Sigmoid colon (tissue), 4 donors: ENCODE measurements at regions not wholly inside any gene's neighbourhood (a gene's known extent, or its start where the extent isn't known, plus 50 kb on each side); places are given as distances from the start of the nearest gene placed in this dataset.
"Not testable (repeated sequence)": the region's sequence is repeated elsewhere in the genome, so short reads cannot be mapped to it uniquely, and the experiment has no call there.

Experiments used
- CTCF ChIP-seq, 4 experiments: fragments of 450-650 bp in 3 of 4; fragments of 200-600 bp in 1 of 4; IDR thresholded peaks; one replicate each; pipeline ENCODE4 v1.5.1; 2016 to 2019; ENCODE audit warnings: antibody characterized with exemption in 4 of 4, mild to moderate bottlenecking in 3 of 4, moderate library complexity in 2 of 4
- EP300 ChIP-seq, 4 donors: sonication (generic); formaldehyde crosslinking; IDR thresholded peaks; one replicate each; pipeline ENCODE4 v1.6.1; 2017; ENCODE audit warnings: antibody characterized with exemption in 4 of 4
- POLR2A ChIP-seq, 2 donors: fragments of 450-650 bp; IDR thresholded peaks; one replicate each; pipeline ENCODE4 v1.6.1; 2016; ENCODE audit warnings: antibody characterized with exemption in 2 of 2, mild to moderate bottlenecking in 2 of 2, moderate library complexity in 2 of 2
- POLR2AphosphoS5 ChIP-seq, 4 donors: sonication (generic); formaldehyde crosslinking; IDR thresholded peaks; one replicate each; pipeline ENCODE4 v1.6.1; 2017; ENCODE audit warnings: antibody characterized with exemption in 4 of 4

- TF ChIP-seq POLR2AphosphoS5, CTCF, EP300, POLR2A (IDR thresholded peaks at IDR 0.05): not testable (repeated sequence)
These were observed 74.4 kb upstream of the TBC1D5 start for GRCh38 chr3:17816839-17817238.
